Cardiac fibroblast (primary cell): ENCODE measurements at regions not wholly inside any gene's neighbourhood (a gene's known extent, or its start where the extent isn't known, plus 50 kb on each side); places are given as distances from the start of the nearest gene placed in this dataset.
A peak's percentile ranks its signal among the peaks of the same experiment; 100 is the strongest.
"Not testable (repeated sequence)": the region's sequence is repeated elsewhere in the genome, so short reads cannot be mapped to it uniquely, and the experiment has no call there.

Experiments
- DNase-seq, 2 donors: peaks; one replicate each; pipeline versions ENCODE4 v3.0.0 to v3.0.0-alpha.2; 2010; ENCODE audit warnings: low read depth in 2 of 2
- H3K4me3 ChIP-seq, 2 donors: replicated peaks in 1 of 2; 1 replicate in 1 of 2; 2 replicates in 1 of 2; pipeline ENCODE4 v1.5.1; 2011; ENCODE audit warnings: low read depth in 2 of 2, low read length in 2 of 2, mild to moderate bottlenecking in 2 of 2, moderate library complexity in 1 of 2
- CTCF ChIP-seq: IDR thresholded peaks from one replicate; pipeline ENCODE4 v1.5.1; 2011; ENCODE audit warnings: low read depth, mild to moderate bottlenecking, low read length, inconsistent platforms

- DNase-seq, result no peak
- no peak for TF ChIP-seq CTCF
- no peak overlapping the region for H3K4me3 ChIP-seq
These were observed 753.2 kb downstream of the ADCYAP1 start for GRCh38 chr18:1657876-1658275.

GRCh38 chr18:1658908-1659566 lies 754.4 kb downstream of the ADCYAP1 start:
- TF ChIP-seq CTCF, result no peak
- no peak for DNase-seq
- H3K4me3 ChIP-seq, result no peak overlapping the region

DNA sequence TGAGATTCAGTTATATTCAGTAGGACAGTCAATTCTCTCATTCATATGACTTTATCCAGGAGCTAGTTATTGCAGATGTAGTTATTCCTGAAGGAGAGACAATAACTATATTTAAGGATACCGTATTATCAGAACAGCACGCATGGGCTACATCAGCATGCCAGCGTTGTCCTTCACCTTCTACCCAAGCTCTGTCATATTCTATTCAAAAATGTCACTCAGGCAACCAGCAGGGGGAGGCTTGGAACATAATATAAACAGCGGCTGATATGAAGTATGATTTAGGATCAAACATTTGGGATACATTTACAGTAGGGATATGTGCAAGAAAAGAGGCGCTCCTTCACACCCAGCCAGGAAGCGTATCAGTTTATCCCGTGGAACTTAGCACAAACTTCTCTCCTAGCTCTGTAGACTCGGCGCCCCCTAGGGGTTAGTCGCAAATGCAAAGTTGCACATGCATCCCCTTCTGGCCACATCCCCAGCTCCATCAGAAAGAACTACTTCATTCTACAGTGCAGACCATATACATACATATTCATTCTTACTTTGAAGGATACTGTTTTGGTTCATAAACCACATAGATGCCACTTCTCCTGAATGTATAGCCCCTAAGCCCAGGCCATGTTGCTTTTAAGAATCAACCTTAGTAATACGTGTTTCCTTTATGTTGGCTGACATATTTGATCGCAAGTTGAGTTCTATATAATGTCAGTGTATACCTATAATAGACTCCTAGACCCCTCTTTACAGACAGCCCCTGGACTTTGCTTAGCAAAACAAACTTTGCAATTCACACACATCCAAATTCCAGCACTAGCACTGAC lies 759.4 kb downstream of the ADCYAP1 start:
- no peak overlapping the region for H3K4me3 ChIP-seq
- TF ChIP-seq CTCF, result peak; percentile 59
- DNase-seq, result peak; percentile 27 to 36

- no peak overlapping the region for H3K4me3 ChIP-seq
- no peak for TF ChIP-seq CTCF
- DNase-seq, result no peak
These were observed 760.4 kb downstream of the ADCYAP1 start for GRCh38 chr18:1665079-1665478.

DNA sequence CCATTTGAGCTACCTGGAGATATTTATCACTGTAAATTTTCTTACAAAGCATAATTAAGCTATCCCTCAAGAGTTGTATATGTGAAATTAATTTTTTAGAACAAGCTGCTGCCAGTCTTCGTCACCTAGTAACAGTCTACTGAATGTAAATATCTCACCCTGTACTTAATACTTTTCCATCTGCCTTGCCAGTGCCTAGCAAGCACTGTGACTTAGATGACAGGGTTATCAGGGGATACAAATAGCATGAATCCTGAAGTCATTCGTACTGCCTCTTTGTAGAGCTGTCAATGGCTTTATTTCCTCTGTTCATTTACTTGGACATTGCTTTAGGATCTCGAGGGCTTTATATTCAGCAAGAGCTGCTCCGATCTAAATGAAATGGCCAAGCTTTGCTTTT lies 763.6 kb downstream of the ADCYAP1 start:
- no peak for TF ChIP-seq CTCF
- no peak overlapping the region for H3K4me3 ChIP-seq
- DNase-seq, result no peak

DNA sequence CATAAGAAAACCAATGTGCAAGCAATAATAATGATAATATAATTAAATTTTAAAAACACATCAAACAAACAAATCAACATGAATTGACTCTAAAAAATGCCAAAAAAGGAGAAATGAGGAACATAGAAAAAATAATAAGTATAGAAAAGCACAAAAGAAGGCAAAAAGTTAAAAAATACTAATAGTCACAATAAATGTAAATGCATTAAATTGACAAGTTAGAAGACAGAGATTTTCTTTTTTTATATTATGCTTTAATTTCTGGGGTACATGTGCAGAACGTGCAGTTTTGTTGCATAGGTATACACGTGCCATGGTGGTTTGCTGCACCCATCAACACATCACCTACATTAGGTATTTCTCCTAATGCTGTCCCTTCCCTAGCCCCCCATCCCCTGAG lies 767.0 kb downstream of the ADCYAP1 start:
- not testable (repeated sequence) for H3K4me3 ChIP-seq, DNase-seq

DNA sequence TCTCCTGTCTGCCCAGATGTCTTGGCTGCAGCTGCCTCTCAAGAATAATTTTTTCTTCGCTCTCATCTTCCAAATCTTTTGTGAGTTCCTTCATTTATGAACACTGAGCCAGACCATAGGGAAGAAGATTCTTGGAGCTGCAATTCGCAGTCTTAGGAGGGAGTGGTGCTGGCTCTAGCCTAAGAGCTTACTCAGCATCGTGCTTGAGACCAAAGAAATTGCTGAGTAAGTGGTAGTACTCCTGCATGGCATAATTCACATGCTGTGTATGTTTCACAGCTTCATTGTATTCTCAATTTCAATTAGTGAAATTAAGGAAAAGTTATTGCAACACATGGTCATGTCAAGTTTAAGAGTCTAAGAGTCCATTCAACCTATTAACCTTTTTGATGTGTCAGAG lies 771.7 kb downstream of the ADCYAP1 start:
- no peak for DNase-seq
- H3K4me3 ChIP-seq, result no peak overlapping the region
- TF ChIP-seq CTCF, result no peak
